RWPE2 (cell line): ENCODE measurements at regions not wholly inside any gene's neighbourhood (a gene's known extent, or its start where the extent isn't known, plus 50 kb on each side); places are given as distances from the start of the nearest gene placed in this dataset.
"Not testable (repeated sequence)": the region's sequence is repeated elsewhere in the genome, so short reads cannot be mapped to it uniquely, and the experiment has no call there.

ENCODE experiments used
- ATAC-seq: fragments of 200-7000 bp; cut with Tn5 transposase; 3 replicates; pipeline ENCODE4 v1.9.1; 2021; ENCODE audit warnings: low read depth
- DNase-seq: peaks from one replicate; pipeline ENCODE4 v3.0.0-alpha.2; 2020; ENCODE audit warnings: low spot score
- H3K27ac ChIP-seq: fragments of 450-650 bp; 2 replicates; pipeline ENCODE4 v1.5.1; 2017; ENCODE audit warnings: mild to moderate bottlenecking; ENCODE audit not compliant: poor library complexity, severe bottlenecking
- H3K27me3 ChIP-seq: fragments of 250-450 bp; sonication (Bioruptor Pico); 2 replicates; pipeline ENCODE4 v1.5.1; 2021; ENCODE audit warnings: mild to moderate bottlenecking, moderate library complexity; ENCODE audit not compliant: insufficient read depth, poor library complexity, severe bottlenecking
- H3K36me3 ChIP-seq: fragments of 250-450 bp; sonication (Bioruptor Pico); 2 replicates; pipeline ENCODE4 v1.5.1; 2020; ENCODE audit warnings: low read depth, mild to moderate bottlenecking, moderate library complexity
- H3K4me1 ChIP-seq: fragments of 250-450 bp; sonication (Bioruptor Pico); 2 replicates; pipeline ENCODE4 v1.5.1; 2021; ENCODE audit warnings: mild to moderate bottlenecking, moderate library complexity; ENCODE audit not compliant: insufficient read depth, poor library complexity, severe bottlenecking
- H3K4me3 ChIP-seq: fragments of 250-450 bp; sonication (Bioruptor Pico); 2 replicates; pipeline ENCODE4 v1.5.1; 2021; ENCODE audit warnings: mild to moderate bottlenecking, moderate library complexity; ENCODE audit not compliant: severe bottlenecking
- H3K9me3 ChIP-seq: fragments of 250-450 bp; sonication (Bioruptor Pico); 2 replicates; pipeline ENCODE4 v1.5.1; 2021; ENCODE audit warnings: mild to moderate bottlenecking, moderate library complexity; ENCODE audit not compliant: severe bottlenecking
- CTCF ChIP-seq: fragments of 450-650 bp; IDR thresholded peaks from one replicate; pipeline ENCODE4 v1.5.1; 2017; ENCODE audit warnings: mild to moderate bottlenecking, moderate library complexity; ENCODE audit not compliant: poor library complexity, severe bottlenecking

- H3K9me3 ChIP-seq, result no peaks in the 10 kb centered on the region
- TF ChIP-seq CTCF, result no peak
- ATAC-seq (no peak), DNase-seq (no peak)
- H3K27ac ChIP-seq, result no peak overlapping the region
- no peaks in the 10 kb centered on the region for H3K4me1 ChIP-seq
- no peaks in the 10 kb centered on the region for H3K27me3 ChIP-seq
- H3K4me3 ChIP-seq, result no peak overlapping the region
- no peaks in the 10 kb centered on the region for H3K36me3 ChIP-seq
Observed at GRCh38 chr13:60838581-60838980, 441.6 kb downstream of the TDRD3 start.

- H3K9me3 ChIP-seq, result no peaks in the 10 kb centered on the region
- no peak overlapping the region for H3K27ac ChIP-seq
- TF ChIP-seq CTCF, result no peak
- H3K4me1 ChIP-seq, result no peaks in the 10 kb centered on the region
- H3K4me3 ChIP-seq, result no peak overlapping the region
- no peak for ATAC-seq
- H3K36me3 ChIP-seq, result no peaks in the 10 kb centered on the region
- H3K27me3 ChIP-seq, result no peaks in the 10 kb centered on the region
- DNase-seq, result no peak
Observed at GRCh38 chr13:60837806-60838205, 440.8 kb downstream of the TDRD3 start.

- H3K9me3 ChIP-seq, result no peaks in the 10 kb centered on the region
- no peaks in the 10 kb centered on the region for H3K27me3 ChIP-seq
- ATAC-seq (no peak), DNase-seq (no peak)
- TF ChIP-seq CTCF, result no peak
- no peak overlapping the region for H3K4me3 ChIP-seq
- H3K4me1 ChIP-seq, result no peaks in the 10 kb centered on the region
- H3K27ac ChIP-seq, result no peak overlapping the region
- H3K36me3 ChIP-seq, result no peaks in the 10 kb centered on the region
Observed at GRCh38 chr13:60836821-60837220, 439.8 kb downstream of the TDRD3 start.

GRCh38 chr13:60811581-60811980 is 414.6 kb downstream of the TDRD3 start:
- ATAC-seq, result no peak
- H3K36me3 ChIP-seq, result no peaks in the 10 kb centered on the region
- TF ChIP-seq CTCF, result no peak
- H3K9me3 ChIP-seq, result no peaks in the 10 kb centered on the region
- H3K27ac ChIP-seq, result no peak overlapping the region
- H3K4me3 ChIP-seq, result no peak overlapping the region
- no peaks in the 10 kb centered on the region for H3K27me3 ChIP-seq
- H3K4me1 ChIP-seq, result no peaks in the 10 kb centered on the region
- DNase-seq, result no peak

- DNase-seq, ATAC-seq, H3K4me3 ChIP-seq, H3K36me3 ChIP-seq, H3K9me3 ChIP-seq, H3K4me1 ChIP-seq, H3K27ac ChIP-seq, H3K27me3 ChIP-seq: not testable (repeated sequence)
Observed at GRCh38 chr13:60805640-60806039, 408.6 kb downstream of the TDRD3 start.
